ENCODE measurements at regions not wholly inside any gene's neighbourhood (a gene's known extent, or its start where the extent isn't known, plus 50 kb on each side); places are given as distances from the start of the nearest gene placed in this dataset.

GRCh38 chr1:101739146-101739545 lies 257.6 kb downstream of the OLFM3 start:
- no peak for TF ChIP-seq CTCF (IDR thresholded peaks at IDR 0.05; ENCODE audit: low read length)
- no peak for TF ChIP-seq EZH2 (IDR thresholded peaks at IDR 0.05; ENCODE audit: borderline replicate concordance, low read length)
